ENCODE measurements at regions not wholly inside any gene's neighbourhood (a gene's known extent, or its start where the extent isn't known, plus 50 kb on each side); places are given as distances from the start of the nearest gene placed in this dataset.
A peak's percentile ranks its signal among the peaks of the same experiment; 100 is the strongest.

- no peaks in the 10 kb centered on the region for H3K9me3 ChIP-seq (ENCODE audit: control insufficient read depth in 2 of 3, insufficient read depth in 1 of 3, low read length in 3 of 3)
- intact Hi-C loops (cut with DNase I): no loop called here
- no peak for DNase-seq
- FAIRE-seq: no peak
- H3K36me3 ChIP-seq (ENCODE audit: control insufficient read depth in 2 of 3, insufficient read depth in 3 of 3, low read length in 3 of 3): no peaks in the 10 kb centered on the region
- H3K4me1 ChIP-seq (ENCODE audit: control insufficient read depth in 2 of 3, insufficient read depth in 2 of 3, low read depth in 1 of 3, low read length in 3 of 3): peaks cover 0 to 12% (median 0%) of the 10 kb centered on the region in 3 donors
- H3K27me3 ChIP-seq (ENCODE audit: control insufficient read depth, insufficient read depth, low read length): no peaks in the 10 kb centered on the region
- TF ChIP-seq, protein P1, sequence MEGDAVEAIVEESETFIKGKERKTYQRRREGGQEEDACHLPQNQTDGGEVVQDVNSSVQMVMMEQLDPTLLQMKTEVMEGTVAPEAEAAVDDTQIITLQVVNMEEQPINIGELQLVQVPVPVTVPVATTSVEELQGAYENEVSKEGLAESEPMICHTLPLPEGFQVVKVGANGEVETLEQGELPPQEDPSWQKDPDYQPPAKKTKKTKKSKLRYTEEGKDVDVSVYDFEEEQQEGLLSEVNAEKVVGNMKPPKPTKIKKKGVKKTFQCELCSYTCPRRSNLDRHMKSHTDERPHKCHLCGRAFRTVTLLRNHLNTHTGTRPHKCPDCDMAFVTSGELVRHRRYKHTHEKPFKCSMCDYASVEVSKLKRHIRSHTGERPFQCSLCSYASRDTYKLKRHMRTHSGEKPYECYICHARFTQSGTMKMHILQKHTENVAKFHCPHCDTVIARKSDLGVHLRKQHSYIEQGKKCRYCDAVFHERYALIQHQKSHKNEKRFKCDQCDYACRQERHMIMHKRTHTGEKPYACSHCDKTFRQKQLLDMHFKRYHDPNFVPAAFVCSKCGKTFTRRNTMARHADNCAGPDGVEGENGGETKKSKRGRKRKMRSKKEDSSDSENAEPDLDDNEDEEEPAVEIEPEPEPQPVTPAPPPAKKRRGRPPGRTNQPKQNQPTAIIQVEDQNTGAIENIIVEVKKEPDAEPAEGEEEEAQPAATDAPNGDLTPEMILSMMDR (IDR thresholded peaks at IDR 0.05; ENCODE audit: borderline replicate concordance, extremely low read depth, insufficient read depth): no peak
- H3K4me3 ChIP-seq (ENCODE audit: low read length in 3 of 3): peak overlapping the region in 2 of 3 donors; percentile 17 to 22
- peak overlapping the region in 1 of 2 donors; percentile 19 for H3K27ac ChIP-seq (ENCODE audit: low read depth in 2 of 2, low read length in 2 of 2)
- no peak overlapping the region for H3K9ac ChIP-seq (ENCODE audit: low read length in 3 of 3)
Measured at GRCh38 chr5:74935752-74936091, 69.5 kb upstream of the FAM169A start.

DNA sequence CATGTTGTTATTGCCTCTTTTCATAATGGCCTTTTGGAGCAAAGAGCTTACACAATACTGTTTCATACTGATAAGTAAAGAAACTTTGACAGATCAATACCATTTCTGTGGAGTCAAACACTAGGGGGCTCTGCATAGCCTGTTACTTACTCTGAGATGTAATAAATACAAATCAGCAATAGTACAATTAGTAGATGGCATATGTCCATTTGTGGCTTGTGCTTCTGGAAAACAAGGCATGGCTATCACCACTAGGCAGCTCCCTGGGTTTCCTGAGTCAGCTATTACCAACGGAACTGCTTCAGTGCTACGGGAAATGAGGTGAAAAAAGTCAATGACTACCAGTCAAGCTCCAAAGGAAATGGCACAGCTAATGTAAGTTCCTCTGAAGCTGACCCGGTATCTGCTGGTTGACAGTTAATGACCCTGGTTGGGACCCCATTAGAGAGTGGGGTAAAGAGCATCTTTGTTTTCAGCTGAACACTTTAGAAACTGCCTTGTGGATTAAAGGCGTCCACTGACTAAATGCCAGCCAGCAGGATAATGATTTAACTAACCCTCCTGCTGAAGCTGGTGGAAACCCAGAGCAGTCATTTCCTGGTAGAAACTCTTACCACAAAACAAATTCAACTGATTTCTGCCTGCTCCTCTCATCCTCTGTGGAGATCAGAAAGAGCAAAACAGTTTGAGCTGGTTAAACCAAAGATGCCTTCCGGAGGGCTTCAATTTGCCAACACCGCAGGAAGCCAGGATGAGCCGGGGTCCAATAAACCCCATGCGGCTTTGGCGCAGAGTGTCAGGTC, 69.0 kb upstream of the FAM169A start:
- peaks cover 0 to 12% (median 0%) of the 10 kb centered on the region in 3 donors for H3K4me1 ChIP-seq (ENCODE audit: control insufficient read depth in 2 of 3, insufficient read depth in 2 of 3, low read depth in 1 of 3, low read length in 3 of 3)
- no peak overlapping the region for H3K9ac ChIP-seq (ENCODE audit: low read length in 3 of 3)
- peak overlapping the region in 1 of 2 donors; percentile 19 for H3K27ac ChIP-seq (ENCODE audit: low read depth in 2 of 2, low read length in 2 of 2)
- no peaks in the 10 kb centered on the region for H3K9me3 ChIP-seq (ENCODE audit: control insufficient read depth in 2 of 3, insufficient read depth in 1 of 3, low read length in 3 of 3)
- TF ChIP-seq, protein P1 (IDR thresholded peaks at IDR 0.05; ENCODE audit: borderline replicate concordance, extremely low read depth, insufficient read depth): no peak
- intact Hi-C loops (cut with DNase I): no loop called here
- no peaks in the 10 kb centered on the region for H3K36me3 ChIP-seq (ENCODE audit: control insufficient read depth in 2 of 3, insufficient read depth in 3 of 3, low read length in 3 of 3)
- FAIRE-seq (no peak), DNase-seq (peak in 3 of 5 donors; percentile 35 to 63 (median 55))
- peak overlapping the region in 2 of 3 donors; percentile 17 to 22 for H3K4me3 ChIP-seq (ENCODE audit: low read length in 3 of 3)
- no peaks in the 10 kb centered on the region for H3K27me3 ChIP-seq (ENCODE audit: control insufficient read depth, insufficient read depth, low read length)

- Histone ChIP-seq H3K27ac (ENCODE audit: low read depth in 2 of 2, low read length in 2 of 2) (no peak overlapping the region), H3K9ac (ENCODE audit: low read length in 3 of 3) (no peak overlapping the region), H3K27me3 (ENCODE audit: control insufficient read depth, insufficient read depth, low read length) (no peaks in the 10 kb centered on the region), H3K4me3 (ENCODE audit: low read length in 3 of 3) (no peak overlapping the region), H3K36me3 (ENCODE audit: control insufficient read depth in 2 of 3, insufficient read depth in 3 of 3, low read length in 3 of 3) (no peaks in the 10 kb centered on the region), H3K9me3 (ENCODE audit: control insufficient read depth in 2 of 3, insufficient read depth in 1 of 3, low read length in 3 of 3) (no peaks in the 10 kb centered on the region), H3K4me1 (ENCODE audit: control insufficient read depth in 2 of 3, insufficient read depth in 2 of 3, low read depth in 1 of 3, low read length in 3 of 3) (no peaks in the 10 kb centered on the region)
- intact Hi-C loops (cut with DNase I): no loop called here
- no peak for FAIRE-seq
- peak in 2 of 5 donors; percentile 46 to 64 for DNase-seq
- TF ChIP-seq, protein P1 (IDR thresholded peaks at IDR 0.05; ENCODE audit: borderline replicate concordance, extremely low read depth, insufficient read depth): no peak
Measured at GRCh38 chr5:74927336-74927735, 61.1 kb upstream of the FAM169A start.
